ENCODE measurements at regions not wholly inside any gene's neighbourhood (a gene's known extent, or its start where the extent isn't known, plus 50 kb on each side); places are given as distances from the start of the nearest gene placed in this dataset.

DNA sequence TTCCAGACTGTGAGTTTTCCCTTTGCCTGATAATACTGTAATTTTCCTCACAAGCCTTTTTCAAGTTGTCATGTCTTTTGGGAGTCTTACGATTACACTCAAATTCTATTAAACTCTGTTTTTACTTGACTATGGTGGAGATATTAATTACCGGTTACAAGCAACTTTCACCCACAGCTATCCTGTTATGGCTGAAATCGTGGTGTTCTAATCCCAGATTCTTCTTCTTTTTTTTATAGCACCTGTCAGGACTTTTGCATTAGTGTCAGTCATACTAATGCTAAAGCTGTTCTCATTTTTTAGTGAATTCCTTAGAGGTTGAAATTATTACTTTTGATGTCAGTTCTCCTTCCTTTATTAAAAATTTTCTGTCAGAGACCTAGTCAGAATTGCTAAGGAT, 187.8 kb upstream of the CSNK1A1L start:
- Histone ChIP-seq H3K27ac (ENCODE audit: low read length) (no peak overlapping the region), H3K4me2 (ENCODE audit: low read depth, low read length) (no peak overlapping the region), H3K9ac (ENCODE audit: low read length) (no peak overlapping the region), H3K4me3 (ENCODE audit: low read length) (no peak overlapping the region), H4K20me1 (ENCODE audit: insufficient read depth, low read length) (no peaks in the 10 kb centered on the region), H3K4me1 (ENCODE audit: low read length) (no peaks in the 10 kb centered on the region), H3K36me3 (replicated peaks; ENCODE audit: insufficient read depth, low read length) (no peaks in the 10 kb centered on the region), H3K9me3 (replicated peaks; ENCODE audit: insufficient read depth, low read length) (no peaks in the 10 kb centered on the region), H3F3A (ENCODE audit: insufficient read depth, low read length) (no peaks in the 10 kb centered on the region), H3K27me3 (replicated peaks; ENCODE audit: insufficient read depth, low read length) (no peaks in the 10 kb centered on the region), H2AFZ (ENCODE audit: low read length) (no peak overlapping the region), H3K9me2 (replicated peaks; ENCODE audit: insufficient read depth, low read length) (no peaks in the 10 kb centered on the region), H3K79me2 (ENCODE audit: low read length) (no peaks in the 10 kb centered on the region)
- DNase-seq, result no peak
- TF ChIP-seq EZH2 (optimal IDR thresholded peaks at IDR 0.05; ENCODE audit: low read depth, low read length) (no peak), EZH2phosphoT487 (IDR thresholded peaks at IDR 0.05; ENCODE audit: low read length) (no peak)
- TF ChIP-seq, protein P1, sequence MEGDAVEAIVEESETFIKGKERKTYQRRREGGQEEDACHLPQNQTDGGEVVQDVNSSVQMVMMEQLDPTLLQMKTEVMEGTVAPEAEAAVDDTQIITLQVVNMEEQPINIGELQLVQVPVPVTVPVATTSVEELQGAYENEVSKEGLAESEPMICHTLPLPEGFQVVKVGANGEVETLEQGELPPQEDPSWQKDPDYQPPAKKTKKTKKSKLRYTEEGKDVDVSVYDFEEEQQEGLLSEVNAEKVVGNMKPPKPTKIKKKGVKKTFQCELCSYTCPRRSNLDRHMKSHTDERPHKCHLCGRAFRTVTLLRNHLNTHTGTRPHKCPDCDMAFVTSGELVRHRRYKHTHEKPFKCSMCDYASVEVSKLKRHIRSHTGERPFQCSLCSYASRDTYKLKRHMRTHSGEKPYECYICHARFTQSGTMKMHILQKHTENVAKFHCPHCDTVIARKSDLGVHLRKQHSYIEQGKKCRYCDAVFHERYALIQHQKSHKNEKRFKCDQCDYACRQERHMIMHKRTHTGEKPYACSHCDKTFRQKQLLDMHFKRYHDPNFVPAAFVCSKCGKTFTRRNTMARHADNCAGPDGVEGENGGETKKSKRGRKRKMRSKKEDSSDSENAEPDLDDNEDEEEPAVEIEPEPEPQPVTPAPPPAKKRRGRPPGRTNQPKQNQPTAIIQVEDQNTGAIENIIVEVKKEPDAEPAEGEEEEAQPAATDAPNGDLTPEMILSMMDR (IDR thresholded peaks at IDR 0.05; ENCODE audit: low read length), result no peak

DNA sequence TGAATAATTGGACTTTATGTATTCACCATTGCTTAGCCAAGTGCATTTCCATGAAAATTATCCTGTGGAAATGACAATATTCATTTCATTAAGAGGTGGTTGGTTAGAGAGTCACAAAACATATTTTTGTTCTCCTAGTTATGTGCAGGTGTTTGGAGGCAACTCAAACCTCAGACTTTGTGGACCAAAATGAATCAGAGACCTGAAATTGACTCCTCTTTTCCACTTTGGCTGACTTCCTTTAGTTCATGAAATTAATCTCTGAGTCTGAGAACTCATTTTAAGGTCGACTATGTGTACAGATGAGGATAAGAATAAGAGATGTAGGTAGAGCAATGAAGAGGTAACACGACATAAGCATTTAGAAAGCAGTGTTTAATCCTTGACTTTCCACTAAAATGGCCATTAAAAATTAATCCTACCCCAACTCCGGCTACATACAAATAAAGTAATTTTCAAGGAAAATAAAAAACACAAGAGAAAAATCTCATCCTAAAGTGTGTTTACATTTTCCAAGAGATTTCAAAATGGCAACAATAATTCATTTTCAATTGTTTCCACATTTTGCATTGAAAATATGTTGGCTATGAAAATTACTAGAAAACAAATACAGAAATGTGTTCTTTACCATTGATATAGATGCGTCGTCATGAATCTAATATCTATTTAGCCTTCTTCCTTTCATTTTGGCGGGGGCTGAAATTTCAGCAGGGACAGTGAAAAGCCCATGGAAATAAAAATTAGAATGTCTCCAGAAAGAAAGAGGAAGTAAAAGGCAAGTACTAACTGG, 185.4 kb upstream of the CSNK1A1L start:
- Histone ChIP-seq H3F3A (ENCODE audit: insufficient read depth, low read length) (no peaks in the 10 kb centered on the region), H3K36me3 (replicated peaks; ENCODE audit: insufficient read depth, low read length) (no peaks in the 10 kb centered on the region), H3K27ac (ENCODE audit: low read length) (no peak overlapping the region), H3K4me2 (ENCODE audit: low read depth, low read length) (no peak overlapping the region), H3K4me1 (ENCODE audit: low read length) (no peaks in the 10 kb centered on the region), H3K9me2 (replicated peaks; ENCODE audit: insufficient read depth, low read length) (no peaks in the 10 kb centered on the region), H3K9ac (ENCODE audit: low read length) (no peak overlapping the region), H2AFZ (ENCODE audit: low read length) (no peak overlapping the region), H3K79me2 (ENCODE audit: low read length) (no peaks in the 10 kb centered on the region), H3K27me3 (replicated peaks; ENCODE audit: insufficient read depth, low read length) (no peaks in the 10 kb centered on the region), H4K20me1 (ENCODE audit: insufficient read depth, low read length) (no peaks in the 10 kb centered on the region), H3K9me3 (replicated peaks; ENCODE audit: insufficient read depth, low read length) (no peaks in the 10 kb centered on the region), H3K4me3 (ENCODE audit: low read length) (no peak overlapping the region)
- DNase-seq, result no peak
- TF ChIP-seq EZH2phosphoT487 (IDR thresholded peaks at IDR 0.05; ENCODE audit: low read length) (no peak), EZH2 (optimal IDR thresholded peaks at IDR 0.05; ENCODE audit: low read depth, low read length) (no peak)
- TF ChIP-seq, protein P1 (IDR thresholded peaks at IDR 0.05; ENCODE audit: low read length), result no peak

DNA sequence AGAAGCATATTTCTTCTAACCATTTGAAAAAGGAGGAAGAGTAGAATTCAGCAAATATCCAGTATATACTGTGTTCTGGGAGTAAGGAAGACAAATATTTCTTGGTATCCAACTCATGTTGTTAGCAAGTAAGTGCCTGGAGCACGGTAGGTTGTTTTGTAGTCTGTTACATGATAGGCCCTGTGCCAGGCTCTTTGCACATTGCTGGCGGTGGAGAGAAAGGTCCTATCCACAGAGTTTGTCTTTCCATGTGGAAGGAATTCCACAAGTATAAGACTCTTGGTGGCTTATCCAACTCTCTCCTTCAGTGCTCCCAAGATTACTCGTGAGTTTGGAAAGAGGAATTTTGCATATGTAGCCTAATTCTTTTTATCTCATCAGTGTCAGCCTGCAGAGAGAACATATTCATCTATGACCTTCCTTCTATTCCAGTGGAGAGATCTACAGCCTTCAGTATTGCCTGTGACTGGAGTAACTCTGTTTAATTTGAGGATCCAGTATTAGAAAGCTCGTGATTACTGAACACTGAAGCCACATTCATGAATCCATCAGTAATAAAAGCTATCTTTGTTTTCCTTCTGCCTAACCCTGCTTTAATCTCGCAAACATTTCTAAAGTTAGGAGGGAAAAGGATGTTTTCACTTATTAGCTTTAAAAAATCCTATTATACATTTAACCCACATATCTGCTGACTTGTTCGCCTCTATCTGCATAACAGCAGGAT, 183.9 kb upstream of the CSNK1A1L start:
- Histone ChIP-seq H2AFZ (ENCODE audit: low read length) (no peak overlapping the region), H3K27me3 (replicated peaks; ENCODE audit: insufficient read depth, low read length) (no peaks in the 10 kb centered on the region), H3K4me1 (ENCODE audit: low read length) (no peaks in the 10 kb centered on the region)

More for the DNA sequence above, 183.9 kb upstream of the CSNK1A1L start:
- Histone ChIP-seq H3K4me2 (ENCODE audit: low read depth, low read length) (no peak overlapping the region), H3K27ac (ENCODE audit: low read length) (no peak overlapping the region), H3K9me2 (replicated peaks; ENCODE audit: insufficient read depth, low read length) (no peaks in the 10 kb centered on the region), H3K79me2 (ENCODE audit: low read length) (no peaks in the 10 kb centered on the region), H3F3A (ENCODE audit: insufficient read depth, low read length) (no peaks in the 10 kb centered on the region), H3K9me3 (replicated peaks; ENCODE audit: insufficient read depth, low read length) (no peaks in the 10 kb centered on the region), H4K20me1 (ENCODE audit: insufficient read depth, low read length) (no peaks in the 10 kb centered on the region), H3K4me3 (ENCODE audit: low read length) (no peak overlapping the region), H3K36me3 (replicated peaks; ENCODE audit: insufficient read depth, low read length) (no peaks in the 10 kb centered on the region), H3K9ac (ENCODE audit: low read length) (no peak overlapping the region)
- no peak for TF ChIP-seq EZH2phosphoT487 (IDR thresholded peaks at IDR 0.05; ENCODE audit: low read length)
- no peak for TF ChIP-seq EZH2 (optimal IDR thresholded peaks at IDR 0.05; ENCODE audit: low read depth, low read length)
- TF ChIP-seq, protein P1 (IDR thresholded peaks at IDR 0.05; ENCODE audit: low read length), result no peak
- DNase-seq, result no peak
